GM12878 (cell line): ENCODE measurements at regions not wholly inside any gene's neighbourhood (a gene's known extent, or its start where the extent isn't known, plus 50 kb on each side); places are given as distances from the start of the nearest gene placed in this dataset.

Experiments
- ATAC-seq: fragments of 200-7000 bp; cut with Tn5 transposase; 3 replicates; pipeline ENCODE4 v1.9.1; 2020; ENCODE audit warnings: mild to moderate bottlenecking, moderate library complexity
- BruUV-seq: library from RNA; stranded (reverse); fragments of 400-500 nt; replicated peaks from 2 replicates; lab custom pipeline; 2021; lab: Mats Ljungman, UMichigan
- CTCF ChIA-PET: fragments of 300-600 bp; sonication (Branson Sonifier 250); formaldehyde crosslinking; extraction: SDS; loops from one replicate; lab custom pipeline; 2021; ENCODE audit warnings: inconsistent platforms; lab: Yijun Ruan, JAX
- POLR2A ChIA-PET: fragments of 350-600 bp; formaldehyde crosslinking; extraction: SDS; loops from one replicate; lab custom pipeline; 2021; ENCODE audit warnings: inconsistent platforms; lab: Charles Lee
- RAD21 ChIA-PET: fragments of 300-600 bp; sonication (Branson Sonifier 250); formaldehyde crosslinking; loops from one replicate; lab custom pipeline; 2023; ENCODE audit warnings: antibody characterized with exemption; ENCODE audit not compliant: unreplicated experiment; lab: Charles Lee
- SMC1A ChIA-PET: fragments of 300-600 bp; sonication (Branson Sonifier 250); formaldehyde crosslinking; loops from one replicate; lab custom pipeline; 2023; ENCODE audit not compliant: unreplicated experiment, uncharacterized antibody; lab: Charles Lee
- DNase-seq: peaks from one replicate; pipeline ENCODE4 v3.0.0-alpha.2; 2011; ENCODE audit warnings: low read depth, low spot score
- FAIRE-seq: peaks from 3 replicates; lab custom pipeline; 2011; peaks lifted over from hg19 to GRCh38; lab: Jason Lieb, UNC
- H2AFZ ChIP-seq: 2 replicates; pipeline ENCODE4 v1.6.0; 2011; ENCODE audit warnings: low read depth, low read length, control low read depth; ENCODE audit not compliant: control insufficient read depth
- H3K27ac ChIP-seq: 2 replicates; pipeline ENCODE4 v1.5.1; 2011; ENCODE audit warnings: control low read depth; ENCODE audit not compliant: control insufficient read depth, insufficient read depth
- H3K27me3 ChIP-seq, 2 experiments: replicated peaks in 1 of 2; 2 replicates each; pipeline versions ENCODE4 v1.6.0 to v1.6.1; 2011; ENCODE audit warnings: low read length in 1 of 2; ENCODE audit not compliant: control insufficient read depth in 2 of 2, insufficient read depth in 2 of 2
- H3K36me3 ChIP-seq, 2 experiments: 2 replicates each; pipeline ENCODE4 v1.5.1; 2011; ENCODE audit warnings: low read length in 1 of 2; ENCODE audit not compliant: control insufficient read depth in 2 of 2, insufficient read depth in 2 of 2
- H3K4me1 ChIP-seq: 2 replicates; pipeline ENCODE4 v1.6.1; 2011; ENCODE audit warnings: mild to moderate bottlenecking, low read length, moderate library complexity, mixed read lengths; ENCODE audit not compliant: control insufficient read depth, insufficient read depth
- H3K4me2 ChIP-seq: 2 replicates; pipeline ENCODE4 v1.6.0; 2011; ENCODE audit warnings: control low read depth; ENCODE audit not compliant: control insufficient read depth, insufficient read depth
- H3K4me3 ChIP-seq: fragments of 200-600 bp; sonication (generic); 2 replicates; pipeline ENCODE4 v1.5.1; 2016
- H3K79me2 ChIP-seq: 2 replicates; pipeline ENCODE4 v1.6.0; 2011; ENCODE audit warnings: low read length; ENCODE audit not compliant: control insufficient read depth, insufficient read depth
- H3K9ac ChIP-seq: 2 replicates; pipeline ENCODE4 v1.8.0; 2011; ENCODE audit warnings: low read length, control low read depth, mixed read lengths; ENCODE audit not compliant: control insufficient read depth, insufficient read depth
- H3K9me3 ChIP-seq: replicated peaks from 3 replicates; pipeline ENCODE4 v1.5.1; 2011; ENCODE audit warnings: mild to moderate bottlenecking, low read length; ENCODE audit not compliant: control insufficient read depth, insufficient read depth
- H4K20me1 ChIP-seq: 2 replicates; pipeline ENCODE4 v1.6.0; 2011; ENCODE audit not compliant: control insufficient read depth, insufficient read depth
- ASH2L ChIP-seq: fragments of 300-600, 200-600 bp; sonication (generic); IDR thresholded peaks from 2 replicates; pipeline ENCODE4 v1.6.1; 2017; ENCODE audit warnings: low read depth, mild to moderate bottlenecking, borderline replicate concordance
- CBFB ChIP-seq: IDR thresholded peaks from 2 replicates; pipeline ENCODE4 v1.6.1; 2016; ENCODE audit warnings: antibody characterized with exemption, low read depth
- CEBPB ChIP-seq, 2 experiments: fragments of 150-350 bp in 1 of 2; IDR thresholded peaks; 2 replicates each; pipeline ENCODE4 v1.6.1; 2012 to 2014; ENCODE audit warnings: low read depth in 2 of 2, low read length in 2 of 2, borderline replicate concordance in 1 of 2, inconsistent platforms in 1 of 2
- E2F4 ChIP-seq: IDR thresholded peaks from 2 replicates; pipeline ENCODE4 v1.6.1; 2012; ENCODE audit warnings: low read depth, low read length, improper control_type of control experiment
- FOXM1 ChIP-seq: IDR thresholded peaks from 2 replicates; pipeline ENCODE4 v1.6.1; 2012; ENCODE audit warnings: low read depth, mild to moderate bottlenecking, inconsistent platforms, low read length, moderate library complexity
- KLF5 ChIP-seq: fragments of 450-650 bp; IDR thresholded peaks from 2 replicates; pipeline ENCODE4 v1.6.1; 2014; ENCODE audit warnings: mild to moderate bottlenecking; ENCODE audit not compliant: partially characterized antibody
- MAX ChIP-seq: IDR thresholded peaks from 2 replicates; pipeline ENCODE4 v1.6.1; 2012; ENCODE audit warnings: low read depth, low read length, improper control_type of control experiment
- NR2C1 ChIP-seq: fragments of 450-650 bp; IDR thresholded peaks from 2 replicates; pipeline ENCODE4 v1.6.1; 2017; ENCODE audit warnings: antibody characterized with exemption, mild to moderate bottlenecking, moderate library complexity
- PRDM15 ChIP-seq: fragments of 450-650 bp; formaldehyde crosslinking; IDR thresholded peaks from 2 replicates; pipeline ENCODE4 v1.4.0; 2020; ENCODE audit warnings: mild to moderate bottlenecking, moderate library complexity
- RAD51 ChIP-seq: fragments of 450-650 bp; IDR thresholded peaks from 2 replicates; pipeline ENCODE4 v1.6.1; 2016; ENCODE audit warnings: moderate library complexity, mild to moderate bottlenecking, inconsistent platforms
- REST ChIP-seq: IDR thresholded peaks from 2 replicates; pipeline ENCODE4 v1.6.1; 2012; ENCODE audit warnings: mild to moderate bottlenecking, low read depth, low read length
- SMAD5 ChIP-seq: IDR thresholded peaks from 2 replicates; pipeline ENCODE4 v1.6.1; 2016; ENCODE audit warnings: antibody characterized with exemption, low read depth
- ZBED1 ChIP-seq: IDR thresholded peaks from 2 replicates; pipeline ENCODE4 v1.6.1; 2016; ENCODE audit warnings: borderline replicate concordance
- WGBS: methylation state at CpG from one replicate; pipeline ENCODE4 v1.1.6; 2016; ENCODE audit warnings: low lambda C conversion rate; ENCODE audit not compliant: insufficient replicate concordance, insufficient coverage; ENCODE audit errors: missing lambda C conversion rate; 5-methylcytosine and 5-hydroxymethylcytosine counted together
- in situ Hi-C: fragments of 300-500 bp; cut with MboI; formaldehyde crosslinking; loops from 9 replicates; pipeline ENCODE4 v1.14.3; 2018; ENCODE audit warnings: mixed read lengths
- intact Hi-C: fragments of 100-400 bp; cut with micrococcal nuclease; formaldehyde crosslinking; loops from one replicate; pipeline ENCODE4 v1.14.2; 2022; ENCODE audit not compliant: unreplicated experiment

GRCh38 chr10:6868036-6868725 lies 288.1 kb upstream of the PRKCQ start:
- CTCF ChIA-PET = no interaction called here
- RAD21 ChIA-PET = no interaction called here
- intact Hi-C loops = no loop called here
- no peaks in the 10 kb centered on the region for H3K36me3 ChIP-seq
- peaks cover 0 to 3% of the 10 kb centered on the region in 2 experiments; a peak in 2 of 4 replicates for H3K27me3 ChIP-seq
- 30% methylated on average over 6 of the region's 6 CpGs for WGBS
- no TSS peak for BruUV-seq
- H2AFZ ChIP-seq = no peak overlapping the region
- H3K4me3 ChIP-seq = no peak overlapping the region
- no peaks in the 10 kb centered on the region for H3K9me3 ChIP-seq
- no peaks in the 10 kb centered on the region for H3K79me2 ChIP-seq
- in situ Hi-C loops = loop anchor here (25.0 kb wide), 1 partner anchor 431 kb away; no protein-coding TSS in a partner anchor
- SMC1A ChIA-PET = no interaction called here
- no peak for TF ChIP-seq FOXM1
- TF ChIP-seq ZBED1 = no peak
- no peak for TF ChIP-seq PRDM15 (CRISPR knock-in tag)
- TF ChIP-seq SMAD5 = no peak
- TF ChIP-seq CBFB = no peak
- TF ChIP-seq MAX = no peak
- TF ChIP-seq CEBPB (IDR thresholded peaks at IDR 0.05; ENCODE audit: borderline replicate concordance in 1 of 2, low read depth in 2 of 2, low read length in 2 of 2) = no peak
- no peak for TF ChIP-seq E2F4
- TF ChIP-seq RAD51 = no peak
- no peak for TF ChIP-seq NR2C1
- TF ChIP-seq ASH2L = no peak
- no peak for TF ChIP-seq KLF5
- TF ChIP-seq REST = no peak
- POLR2A ChIA-PET = no interaction called here
- ATAC-seq = no peak
- no peak for FAIRE-seq
- no peak for DNase-seq
- H3K9ac ChIP-seq = no peak overlapping the region
- no peaks in the 10 kb centered on the region for H4K20me1 ChIP-seq
- H3K4me2 ChIP-seq = no peak overlapping the region
- no peak overlapping the region for H3K27ac ChIP-seq
- H3K4me1 ChIP-seq = no peaks in the 10 kb centered on the region
